IPS-18a (cell line): ENCODE measurements at regions not wholly inside any gene's neighbourhood (a gene's known extent, or its start where the extent isn't known, plus 50 kb on each side); places are given as distances from the start of the nearest gene placed in this dataset.

ENCODE experiments used
- H3K27ac ChIP-seq: one replicate; pipeline ENCODE4 v1.5.1; 2013; ENCODE audit warnings: low read length
- H3K27me3 ChIP-seq: one replicate; pipeline ENCODE4 v1.6.1; 2013; ENCODE audit warnings: mild to moderate bottlenecking, low read length; ENCODE audit not compliant: control insufficient read depth, insufficient read depth
- H3K36me3 ChIP-seq: one replicate; pipeline ENCODE4 v1.6.1; 2013; ENCODE audit warnings: low read depth, low read length; ENCODE audit not compliant: control insufficient read depth
- H3K4me1 ChIP-seq: one replicate; pipeline ENCODE4 v1.6.1; 2013; ENCODE audit warnings: low read depth, low read length; ENCODE audit not compliant: control insufficient read depth
- H3K4me3 ChIP-seq: one replicate; pipeline ENCODE4 v1.5.1; 2013; ENCODE audit warnings: low read length
- H3K9ac ChIP-seq: one replicate; pipeline ENCODE4 v1.6.1; 2013; ENCODE audit warnings: mild to moderate bottlenecking, low read length, moderate library complexity
- H3K9me3 ChIP-seq: one replicate; pipeline ENCODE4 v1.6.1; 2013; ENCODE audit warnings: low read depth, low read length; ENCODE audit not compliant: control insufficient read depth

- H3K36me3 ChIP-seq = no peaks in the 10 kb centered on the region
- no peak overlapping the region for H3K4me3 ChIP-seq
- H3K9me3 ChIP-seq = no peaks in the 10 kb centered on the region
These were observed 223.2 kb upstream of the RAB6C start for GRCh38 chr2:129756276-129756675.

GRCh38 chr2:129757366-129757914, 222.0 kb upstream of the RAB6C start:
- no peaks in the 10 kb centered on the region for H3K9me3 ChIP-seq
- no peak overlapping the region for H3K27ac ChIP-seq
- H3K27me3 ChIP-seq = no peaks in the 10 kb centered on the region
- H3K36me3 ChIP-seq = no peaks in the 10 kb centered on the region
- no peak overlapping the region for H3K4me3 ChIP-seq
- no peak overlapping the region for H3K9ac ChIP-seq
- peaks cover 20% of the 10 kb centered on the region for H3K4me1 ChIP-seq

More at GRCh38 chr2:129756276-129756675, 223.2 kb upstream of the RAB6C start:
- Histone ChIP-seq H3K9ac (no peak overlapping the region), H3K27me3 (no peaks in the 10 kb centered on the region), H3K27ac (no peak overlapping the region), H3K4me1 (peaks cover 20% of the 10 kb centered on the region)

- H3K36me3 ChIP-seq = no peaks in the 10 kb centered on the region
- no peak overlapping the region for H3K9ac ChIP-seq
- H3K4me1 ChIP-seq = peaks cover 20% of the 10 kb centered on the region
- H3K27ac ChIP-seq = peak overlapping the region; percentile 59
- no peaks in the 10 kb centered on the region for H3K27me3 ChIP-seq
- H3K4me3 ChIP-seq = peak overlapping the region; percentile 49
- H3K9me3 ChIP-seq = no peaks in the 10 kb centered on the region
These were observed 221.3 kb upstream of the RAB6C start for GRCh38 chr2:129757915-129758783.

- Histone ChIP-seq H3K9me3 (no peaks in the 10 kb centered on the region), H3K4me1 (peaks cover 20% of the 10 kb centered on the region), H3K27me3 (no peaks in the 10 kb centered on the region), H3K9ac (no peak overlapping the region), H3K36me3 (no peaks in the 10 kb centered on the region), H3K27ac (no peak overlapping the region), H3K4me3 (peak overlapping the region; percentile 49)
These were observed 220.5 kb upstream of the RAB6C start for GRCh38 chr2:129758784-129759471.

- Histone ChIP-seq H3K36me3 (no peaks in the 10 kb centered on the region), H3K9me3 (no peaks in the 10 kb centered on the region), H3K27me3 (no peaks in the 10 kb centered on the region), H3K4me1 (peaks cover 20% of the 10 kb centered on the region), H3K4me3 (no peak overlapping the region), H3K9ac (no peak overlapping the region), H3K27ac (no peak overlapping the region)
These were observed 219.9 kb upstream of the RAB6C start for GRCh38 chr2:129759472-129760010.

- H3K4me3 ChIP-seq = no peak overlapping the region
- no peaks in the 10 kb centered on the region for H3K27me3 ChIP-seq
- H3K9ac ChIP-seq = no peak overlapping the region
- H3K9me3 ChIP-seq = no peaks in the 10 kb centered on the region
- H3K27ac ChIP-seq = no peak overlapping the region
- H3K36me3 ChIP-seq = no peaks in the 10 kb centered on the region
- H3K4me1 ChIP-seq = peaks cover 20% of the 10 kb centered on the region
These were observed 218.8 kb upstream of the RAB6C start for GRCh38 chr2:129760669-129761068.

GRCh38 chr2:129761569-129762021, 217.9 kb upstream of the RAB6C start:
- Histone ChIP-seq H3K36me3 (no peaks in the 10 kb centered on the region), H3K27ac (no peak overlapping the region)

GRCh38 chr2:129762386-129763189, 216.9 kb upstream of the RAB6C start:
- no peak overlapping the region for H3K4me3 ChIP-seq
- no peak overlapping the region for H3K27ac ChIP-seq
- peaks cover 14% of the 10 kb centered on the region for H3K4me1 ChIP-seq
- no peaks in the 10 kb centered on the region for H3K27me3 ChIP-seq
- no peak overlapping the region for H3K9ac ChIP-seq
- no peaks in the 10 kb centered on the region for H3K36me3 ChIP-seq
- no peaks in the 10 kb centered on the region for H3K9me3 ChIP-seq

More at GRCh38 chr2:129761569-129762021, 217.9 kb upstream of the RAB6C start:
- H3K9me3 ChIP-seq = no peaks in the 10 kb centered on the region
- peaks cover 20% of the 10 kb centered on the region for H3K4me1 ChIP-seq
- H3K4me3 ChIP-seq = no peak overlapping the region
- H3K27me3 ChIP-seq = no peaks in the 10 kb centered on the region
- H3K9ac ChIP-seq = no peak overlapping the region

GRCh38 chr2:129763190-129763846, 216.1 kb upstream of the RAB6C start:
- no peak overlapping the region for H3K4me3 ChIP-seq
- H3K27me3 ChIP-seq = no peaks in the 10 kb centered on the region
- no peak overlapping the region for H3K27ac ChIP-seq
- no peaks in the 10 kb centered on the region for H3K9me3 ChIP-seq
- no peaks in the 10 kb centered on the region for H3K36me3 ChIP-seq
- H3K4me1 ChIP-seq = peaks cover 7% of the 10 kb centered on the region
- no peak overlapping the region for H3K9ac ChIP-seq

GRCh38 chr2:129763966-129764365, 215.5 kb upstream of the RAB6C start:
- Histone ChIP-seq H3K36me3 (no peaks in the 10 kb centered on the region), H3K9ac (no peak overlapping the region), H3K27ac (no peak overlapping the region), H3K27me3 (no peaks in the 10 kb centered on the region), H3K4me1 (peaks cover under 1% of the 10 kb centered on the region), H3K9me3 (no peaks in the 10 kb centered on the region), H3K4me3 (no peak overlapping the region)
